Stimulated activated CD8-positive, alpha-beta memory T cell treated with anti-CD3 and anti-CD28 coated beads, Interleukin-7, amount 100 ng/mL, for 4 hours (primary cell): ENCODE measurements at regions not wholly inside any gene's neighbourhood (a gene's known extent, or its start where the extent isn't known, plus 50 kb on each side); places are given as distances from the start of the nearest gene placed in this dataset.
"Not testable (repeated sequence)": the region's sequence is repeated elsewhere in the genome, so short reads cannot be mapped to it uniquely, and the experiment has no call there.

Experiments
- DNase-seq, 2 donors: peaks; one replicate each; pipeline ENCODE4 v3.0.0-alpha.2; 2020; ENCODE audit warnings: low read depth in 2 of 2

GRCh38 chr2:88802026-88802425 lies 110.6 kb downstream of the RPIA start:
- DNase-seq = not testable (repeated sequence)

GRCh38 chr2:88807237-88807962 lies 115.9 kb downstream of the RPIA start:
- no peak for DNase-seq

GRCh38 chr2:88808083-88808482 lies 116.6 kb downstream of the RPIA start:
- DNase-seq = no peak

- DNase-seq = no peak
Measured at GRCh38 chr2:88808652-88809051, 117.2 kb downstream of the RPIA start.

DNA sequence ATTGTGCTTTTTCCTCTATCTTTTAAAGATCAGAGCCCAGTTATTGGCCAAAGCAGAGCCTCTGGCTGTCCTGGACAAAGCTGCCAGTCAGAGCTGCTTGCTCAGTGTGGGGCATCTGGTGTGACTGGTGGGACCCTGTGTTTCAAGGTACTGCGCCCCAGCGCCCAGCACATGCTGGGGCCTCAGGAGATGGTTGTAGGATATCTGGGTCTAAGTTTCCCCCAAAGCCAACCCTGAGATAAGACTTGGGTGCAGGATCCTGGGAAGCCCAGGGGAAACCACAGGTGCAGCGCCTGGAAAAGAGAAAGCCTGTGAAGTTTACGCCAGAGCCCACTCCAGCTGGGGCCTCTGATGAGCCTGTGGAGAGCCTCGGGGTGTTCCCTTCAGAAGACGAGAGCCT lies 117.7 kb downstream of the RPIA start:
- DNase-seq = no peak

- DNase-seq = no peak
Measured at GRCh38 chr2:88810017-88810416, 118.5 kb downstream of the RPIA start.

DNA sequence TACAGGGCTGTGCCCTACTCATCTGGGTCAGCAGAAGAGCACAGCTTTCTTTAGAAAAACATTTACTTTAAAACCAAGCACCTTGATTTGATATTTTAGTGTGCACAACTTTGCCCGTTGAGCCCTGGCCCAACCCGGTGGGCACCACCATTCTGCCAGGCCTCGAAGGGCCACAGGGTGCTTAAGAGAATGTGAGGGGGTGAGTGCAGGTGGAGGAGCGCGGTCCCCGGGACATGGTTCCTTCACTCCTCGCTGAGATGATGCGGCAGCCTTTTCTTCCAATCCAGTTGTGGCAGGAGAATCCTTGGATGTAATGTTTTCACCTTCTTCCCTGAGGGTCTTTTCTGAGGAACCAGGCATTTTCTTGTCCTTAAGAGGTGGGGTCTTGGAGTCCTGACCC lies 119.0 kb downstream of the RPIA start:
- no peak for DNase-seq

DNA sequence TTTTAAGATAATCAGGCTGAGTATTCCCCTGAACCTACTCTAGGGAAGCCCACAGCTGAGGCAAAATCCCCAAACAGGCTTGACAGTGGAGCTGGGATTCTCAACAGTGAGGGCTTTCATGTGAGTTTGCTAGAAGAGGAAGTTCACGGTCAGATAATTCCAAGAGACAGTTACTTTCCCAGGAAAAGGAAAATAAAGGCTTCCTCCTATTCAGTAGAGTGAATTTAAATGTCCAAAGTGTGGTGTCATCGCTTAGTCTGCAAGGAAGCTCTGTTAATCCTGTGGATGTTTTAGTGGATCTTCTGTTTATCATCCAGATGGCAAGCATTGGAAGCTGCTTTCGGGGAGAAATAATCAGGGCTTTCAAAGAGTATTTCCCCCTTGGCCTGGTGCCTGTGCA lies 119.8 kb downstream of the RPIA start:
- no peak for DNase-seq

DNA sequence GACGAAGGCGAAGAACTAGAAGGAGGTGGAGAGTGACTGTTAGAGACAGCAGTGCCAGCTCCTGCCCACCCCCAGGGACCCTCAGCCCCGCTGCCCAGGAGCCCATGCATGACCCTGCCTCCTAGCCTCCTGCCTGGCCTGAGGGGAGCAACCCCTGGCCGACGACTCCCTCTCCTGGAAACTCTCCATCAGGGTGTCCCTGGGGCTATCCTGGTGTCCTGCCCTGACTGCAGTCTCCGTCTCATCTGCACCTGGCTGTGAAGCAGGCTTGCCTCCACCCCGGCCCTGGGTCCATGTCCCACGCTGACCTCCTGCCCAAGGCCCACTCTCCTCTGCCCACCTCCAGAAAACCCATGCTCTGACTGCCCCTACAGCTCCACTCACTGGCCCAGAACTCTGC lies 120.2 kb downstream of the RPIA start:
- no peak for DNase-seq

GRCh38 chr2:88813612-88814011 lies 122.1 kb downstream of the RPIA start:
- no peak for DNase-seq

DNA sequence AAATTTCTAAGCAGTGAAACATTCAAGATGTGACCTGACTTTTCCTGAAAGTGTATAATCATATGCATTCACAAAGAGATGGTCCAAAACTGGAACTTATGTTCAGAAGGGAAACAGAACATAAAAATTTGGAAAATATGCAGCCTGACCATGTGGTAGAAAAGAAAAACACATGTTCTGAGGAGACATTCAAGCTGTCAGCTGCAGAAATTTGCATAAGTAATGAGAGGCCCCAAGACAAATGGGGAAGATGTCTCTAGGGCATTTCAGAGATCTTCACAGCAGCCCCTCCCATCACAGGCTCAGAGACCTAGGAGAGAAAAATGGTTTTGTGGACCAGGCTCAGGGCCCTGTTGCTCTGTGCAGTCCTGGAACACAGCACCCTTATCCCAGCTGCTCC lies 123.8 kb downstream of the RPIA start:
- DNase-seq = no peak

DNA sequence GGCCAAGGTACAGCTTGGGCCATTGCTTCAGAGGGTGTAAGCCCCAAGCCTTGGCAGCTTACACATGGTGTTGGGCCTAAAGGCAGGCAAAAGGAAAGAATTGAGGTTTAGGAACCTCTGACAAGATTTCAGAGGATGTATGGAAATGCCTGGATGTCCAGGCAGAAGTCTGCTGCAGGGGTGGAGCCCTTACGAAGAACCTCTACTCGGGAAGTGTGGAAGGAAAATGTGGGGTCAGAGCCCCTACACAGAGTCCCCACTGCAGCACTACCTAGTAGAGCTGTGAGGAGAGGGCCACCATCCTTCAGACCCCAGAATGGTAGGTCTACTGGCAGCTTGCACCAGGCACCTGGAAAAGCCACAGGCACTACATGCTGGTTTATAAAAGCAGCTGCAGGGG lies 124.2 kb downstream of the RPIA start:
- DNase-seq = no peak

DNA sequence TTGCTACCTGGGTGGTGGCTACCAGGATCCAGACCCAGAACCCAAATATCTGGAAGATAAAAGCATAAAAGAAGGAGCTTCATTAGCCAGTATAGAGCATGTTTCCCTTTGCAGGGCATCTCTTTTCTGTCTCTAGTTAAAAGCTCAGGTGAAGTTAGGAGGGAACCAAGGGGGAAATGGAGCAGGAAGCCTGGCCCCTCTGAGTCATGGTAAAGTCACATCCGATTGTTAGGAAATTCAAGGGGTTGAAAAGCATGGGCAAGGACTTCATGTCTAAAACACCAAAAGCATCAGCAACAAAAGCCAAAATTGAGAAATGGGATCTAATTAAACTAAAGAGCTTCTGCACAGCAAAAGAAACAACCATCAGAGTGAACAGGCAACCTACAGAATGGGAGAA lies 126.9 kb downstream of the RPIA start:
- DNase-seq = no peak

DNA sequence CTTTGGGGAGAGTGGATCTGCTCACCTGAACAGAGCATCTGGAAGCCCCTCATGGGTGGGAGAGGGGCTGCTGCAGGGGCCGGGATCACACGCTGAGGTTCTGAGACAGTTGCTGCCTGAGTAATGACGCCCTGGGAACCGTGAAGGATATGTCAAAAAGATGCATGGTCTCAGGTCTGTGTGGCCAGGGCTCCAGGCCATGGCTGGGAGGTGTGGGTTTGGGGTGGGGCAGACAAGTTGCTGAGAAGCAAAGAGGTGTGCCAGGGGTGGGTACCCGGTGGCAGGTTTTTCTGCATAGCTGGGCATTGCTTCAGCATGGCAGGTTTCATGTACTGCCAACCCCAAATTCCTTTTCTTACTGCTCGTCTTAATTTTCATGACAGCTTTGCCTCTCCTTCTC lies 133.5 kb downstream of the RPIA start:
- no peak for DNase-seq

- DNase-seq = no peak
Measured at GRCh38 chr2:88826399-88826798, 134.9 kb downstream of the RPIA start.

- no peak for DNase-seq
Measured at GRCh38 chr2:88827821-88828220, 136.3 kb downstream of the RPIA start.

DNA sequence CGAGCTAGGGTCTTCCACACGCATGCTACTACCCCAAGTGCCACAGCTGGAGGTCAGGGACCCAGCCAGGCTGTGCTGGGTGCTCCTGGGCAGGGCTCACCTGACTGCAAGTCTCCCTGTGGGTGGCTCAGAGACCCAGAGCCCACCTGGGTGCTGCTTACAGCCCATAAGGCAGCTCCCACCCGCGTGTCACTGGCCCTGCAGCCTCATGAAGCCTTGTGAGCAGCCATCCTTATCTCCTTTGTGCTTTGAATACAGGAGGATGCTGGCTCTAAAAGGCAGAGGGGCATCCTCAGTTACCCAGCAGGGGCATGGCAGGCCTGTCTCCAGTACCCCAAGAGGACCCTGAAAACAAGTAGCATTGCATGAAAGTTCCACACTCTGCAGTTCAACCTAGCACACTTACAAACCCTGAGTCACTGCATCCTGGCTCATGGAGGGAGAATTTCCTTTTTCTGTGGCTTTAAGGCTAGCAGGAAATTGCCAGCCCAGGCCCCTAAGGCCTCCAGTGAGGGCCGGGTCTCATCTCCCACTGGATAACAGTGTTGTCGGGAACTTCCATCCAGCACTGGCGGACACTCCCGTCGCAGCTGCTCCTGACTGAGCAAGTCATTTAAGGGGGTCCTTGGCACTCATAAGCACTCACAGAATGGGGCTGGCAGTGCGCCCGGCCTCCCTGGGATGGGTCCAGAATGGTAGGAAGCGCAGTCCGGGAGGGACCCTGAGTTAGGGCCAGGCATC lies 137.1 kb downstream of the RPIA start:
- DNase-seq = no peak

- DNase-seq = no peak
Measured at GRCh38 chr2:88829607-88830463, 138.4 kb downstream of the RPIA start.

- DNase-seq = no peak
Measured at GRCh38 chr2:88831071-88831791, 139.8 kb downstream of the RPIA start.

DNA sequence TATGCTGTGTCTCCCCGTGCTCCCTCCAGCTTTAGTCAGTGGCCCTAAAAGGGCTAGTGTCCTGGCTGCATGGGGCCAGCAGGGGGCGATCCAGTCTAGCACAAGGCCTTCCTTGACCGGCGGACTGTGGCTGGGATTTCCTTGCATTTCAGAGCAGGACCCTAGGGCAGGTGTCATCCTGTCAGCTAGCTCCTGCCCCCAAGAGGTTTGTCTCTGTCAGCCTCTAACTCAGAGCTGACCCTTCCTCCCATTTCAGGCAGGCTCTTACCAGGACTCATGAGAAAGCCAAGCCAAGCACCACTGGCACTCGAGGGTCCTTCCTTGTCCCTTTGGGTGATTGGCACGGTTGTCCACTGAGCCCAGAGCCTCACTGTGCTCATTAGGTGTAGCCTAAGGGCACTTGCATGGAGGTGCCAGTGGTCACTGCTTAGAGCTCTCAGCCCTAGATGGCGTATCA lies 140.3 kb downstream of the RPIA start:
- DNase-seq = no peak

DNA sequence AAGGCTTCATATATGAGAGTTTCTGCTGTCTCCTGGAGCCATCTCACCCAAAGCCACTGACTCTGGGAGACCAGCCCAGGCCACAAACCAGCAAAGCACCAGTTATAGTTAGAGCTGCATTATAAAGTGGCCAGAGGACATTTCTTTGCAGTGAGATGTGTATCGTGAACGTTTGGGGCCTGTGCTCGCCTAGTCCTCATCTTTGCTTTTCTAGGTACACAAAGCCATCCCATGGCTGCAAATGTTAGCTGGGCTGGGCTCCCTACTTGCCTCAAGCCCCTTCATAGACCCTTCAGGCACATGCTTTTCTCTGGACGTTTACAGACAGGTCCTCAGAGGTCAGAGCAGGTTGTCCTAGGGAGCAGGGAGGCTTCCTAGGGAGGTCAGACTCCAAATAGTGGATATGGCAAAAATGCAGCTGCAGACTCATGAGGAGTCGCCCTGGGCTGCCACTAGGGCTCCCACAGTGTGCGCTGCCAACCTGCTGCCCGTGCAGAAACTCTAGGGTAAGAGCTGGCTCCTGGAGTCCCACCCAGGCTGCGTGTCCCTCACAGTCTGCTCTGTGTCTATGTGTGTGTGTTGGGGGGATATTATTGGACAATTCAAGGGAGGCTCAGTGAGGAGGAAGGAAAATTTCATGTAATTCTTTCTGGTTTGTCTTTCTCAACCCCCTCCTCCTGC lies 141.0 kb downstream of the RPIA start:
- DNase-seq = no peak
